HepG2 (cell line): ENCODE measurements at regions not wholly inside any gene's neighbourhood (a gene's known extent, or its start where the extent isn't known, plus 50 kb on each side); places are given as distances from the start of the nearest gene placed in this dataset.

Experiments used
- ATAC-seq: fragments of 200-7000 bp; cut with Tn5 transposase; 3 replicates; pipeline ENCODE4 v1.9.1; 2020; ENCODE audit warnings: mild to moderate bottlenecking, moderate library complexity
- BruUV-seq: library from RNA; stranded (reverse); fragments of 400-500 nt; replicated peaks from 2 replicates; lab custom pipeline; 2021; lab: Mats Ljungman, UMichigan
- CTCF ChIA-PET: fragments of 300-600 bp; formaldehyde crosslinking; extraction: SDS; loops from one replicate; lab custom pipeline; 2021; ENCODE audit warnings: low total read pairs, inconsistent platforms, low intra/inter-chr PET ratio; lab: Yijun Ruan, JAX
- POLR2A ChIA-PET: fragments of 350-600 bp; sonication (Branson Sonifier 250); formaldehyde crosslinking; loops from one replicate; lab custom pipeline; 2020; ENCODE audit warnings: antibody characterized with exemption, inconsistent platforms; lab: Yijun Ruan, JAX
- DNase-seq: peaks from one replicate; pipeline ENCODE4 v3.0.0-alpha.2; 2015; ENCODE audit warnings: low spot score
- FAIRE-seq: peaks from 3 replicates; lab custom pipeline; 2011; peaks lifted over from hg19 to GRCh38; lab: Jason Lieb, UNC
- H2AFZ ChIP-seq: one replicate; pipeline ENCODE4 v1.6.1; 2011; ENCODE audit warnings: low read length, inconsistent platforms
- H3K27ac ChIP-seq: fragments of 300-600 bp; 3 replicates; pipeline ENCODE4 v1.8.0; 2011; ENCODE audit warnings: mixed run types, mild to moderate bottlenecking, mixed read lengths, low read length, inconsistent platforms; ENCODE audit not compliant: insufficient read depth; ENCODE audit errors: extremely low read length
- H3K27me3 ChIP-seq, 2 experiments: fragments of 200-600 bp in 1 of 2; 2 replicates in 1 of 2; 3 replicates in 1 of 2; pipeline versions ENCODE4 v1.6.0 to v1.8.0; 2011; ENCODE audit warnings: low read length in 2 of 2, mild to moderate bottlenecking in 2 of 2, moderate library complexity in 2 of 2, inconsistent platforms in 1 of 2; ENCODE audit not compliant: insufficient read depth in 2 of 2, control insufficient read depth in 1 of 2
- H3K36me3 ChIP-seq, 2 experiments: fragments of 200-600 bp in 1 of 2; replicated peaks in 1 of 2; 2 replicates in 1 of 2; 3 replicates in 1 of 2; pipeline versions ENCODE4 v1.5.1 to v1.8.0; 2011; ENCODE audit warnings: low read length in 2 of 2, inconsistent platforms in 1 of 2; ENCODE audit not compliant: insufficient read depth in 2 of 2, control insufficient read depth in 1 of 2
- H3K4me1 ChIP-seq: 2 replicates; pipeline ENCODE4 v1.5.1; 2012; ENCODE audit warnings: low read length, inconsistent platforms; ENCODE audit not compliant: insufficient read depth
- H3K4me2 ChIP-seq: 2 replicates; pipeline ENCODE4 v1.6.0; 2011; ENCODE audit warnings: low read depth, low read length, inconsistent platforms
- H3K4me3 ChIP-seq, 3 experiments: fragments of 200-600 bp in 1 of 3; sonication (generic), shearing (Covaris generic) in 1 of 3; replicated peaks in 1 of 3; 2 replicates each; pipeline ENCODE4 v1.5.1; 2011 to 2016; ENCODE audit warnings: low read length in 3 of 3, inconsistent platforms in 2 of 3, low read depth in 2 of 3, mild to moderate bottlenecking in 2 of 3, control low read depth in 1 of 3, mixed read lengths in 1 of 3; ENCODE audit not compliant: insufficient read depth in 1 of 3
- H3K79me2 ChIP-seq: one replicate; pipeline ENCODE4 v1.6.1; 2011; ENCODE audit warnings: low read length, inconsistent platforms; ENCODE audit not compliant: insufficient read depth
- H3K9ac ChIP-seq: 2 replicates; pipeline ENCODE4 v1.6.0; 2011; ENCODE audit warnings: mild to moderate bottlenecking, low read depth, low read length, inconsistent platforms; ENCODE audit not compliant: insufficient read depth
- H3K9me3 ChIP-seq: 2 replicates; pipeline ENCODE4 v1.5.1; 2012; ENCODE audit warnings: mild to moderate bottlenecking, low read length
- H4K20me1 ChIP-seq: 2 replicates; pipeline ENCODE4 v1.6.0; 2011; ENCODE audit warnings: inconsistent platforms, mild to moderate bottlenecking, low read length, moderate library complexity; ENCODE audit not compliant: insufficient read depth
- BCL6 ChIP-seq: IDR thresholded peaks from 2 replicates; pipeline ENCODE4 v1.6.1; 2016; ENCODE audit warnings: missing genetic modification reagents, missing compliant biosample characterization
- EZH2 ChIP-seq: conservative IDR thresholded peaks from 2 replicates; pipeline ENCODE4 v1.6.1; 2012; ENCODE audit warnings: mild to moderate bottlenecking, low read depth, low read length, moderate library complexity
- HMGA1 ChIP-seq: sonication (generic); formaldehyde crosslinking; conservative IDR thresholded peaks from 2 replicates; pipeline ENCODE4 v1.4.0; 2020; ENCODE audit warnings: missing genetic modification reagents
- HOXA9 ChIP-seq: sonication (generic); formaldehyde crosslinking; IDR thresholded peaks from 2 replicates; pipeline ENCODE4 v1.8.1; 2022; ENCODE audit warnings: missing genetic modification reagents, mild to moderate bottlenecking, moderate library complexity, borderline replicate concordance
- KDM4B ChIP-seq: sonication (generic); formaldehyde crosslinking; IDR thresholded peaks from 2 replicates; pipeline ENCODE4 v1.4.0; 2020; ENCODE audit warnings: missing genetic modification reagents
- MEF2D ChIP-seq: sonication (generic); formaldehyde crosslinking; IDR thresholded peaks from 2 replicates; pipeline ENCODE4 v1.5.1; 2020; ENCODE audit warnings: mild to moderate bottlenecking, missing genetic modification reagents
- MXD4 ChIP-seq: IDR thresholded peaks from 2 replicates; pipeline ENCODE4 v1.6.1; 2016; ENCODE audit warnings: mild to moderate bottlenecking, missing biosample characterization, missing genetic modification reagents
- RORA ChIP-seq: sonication (generic); formaldehyde crosslinking; IDR thresholded peaks from 2 replicates; pipeline ENCODE4 v1.5.0; 2020; ENCODE audit warnings: mild to moderate bottlenecking, missing genetic modification reagents, moderate library complexity
- SALL2 ChIP-seq: sonication (generic); formaldehyde crosslinking; IDR thresholded peaks from 2 replicates; pipeline ENCODE4 v1.8.1; 2023; ENCODE audit warnings: mild to moderate bottlenecking, missing genetic modification reagents, inconsistent platforms
- YEATS4 ChIP-seq: sonication (generic); formaldehyde crosslinking; IDR thresholded peaks from 2 replicates; pipeline ENCODE4 v1.4.0; 2020; ENCODE audit warnings: missing genetic modification reagents, borderline replicate concordance
- ZNF101 ChIP-seq: sonication (generic); formaldehyde crosslinking; IDR thresholded peaks from 2 replicates; pipeline ENCODE4 v1.4.0; 2020; ENCODE audit warnings: mild to moderate bottlenecking, low read depth, missing genetic modification reagents, borderline replicate concordance
- ZNF20 ChIP-seq: sonication (generic); formaldehyde crosslinking; IDR thresholded peaks from 2 replicates; pipeline ENCODE4 v1.4.0; 2020; ENCODE audit warnings: mild to moderate bottlenecking, moderate library complexity, missing genetic modification reagents
- ZNF251 ChIP-seq: sonication (generic); formaldehyde crosslinking; IDR thresholded peaks from 2 replicates; pipeline ENCODE4 v1.9.0; 2021; ENCODE audit warnings: mild to moderate bottlenecking, missing genetic modification reagents
- ZNF274 ChIP-seq: sonication (generic); formaldehyde crosslinking; IDR thresholded peaks from 2 replicates; pipeline ENCODE4 v1.5.1; 2020; ENCODE audit warnings: mild to moderate bottlenecking, missing genetic modification reagents
- ZNF432 ChIP-seq: sonication (generic); formaldehyde crosslinking; IDR thresholded peaks from 2 replicates; pipeline ENCODE4 v1.5.0; 2020; ENCODE audit warnings: missing genetic modification reagents, mild to moderate bottlenecking, borderline replicate concordance
- ZNF468 ChIP-seq: sonication (generic); formaldehyde crosslinking; IDR thresholded peaks from 2 replicates; pipeline ENCODE4 v1.8.0; 2022; ENCODE audit warnings: mild to moderate bottlenecking, moderate library complexity, missing genetic modification reagents
- ZNF619 ChIP-seq: sonication (generic); formaldehyde crosslinking; IDR thresholded peaks from 2 replicates; pipeline ENCODE4 v1.4.0; 2020; ENCODE audit warnings: mild to moderate bottlenecking, missing genetic modification reagents
- ZNF652 ChIP-seq: IDR thresholded peaks from 2 replicates; pipeline ENCODE4 v1.6.1; 2016; ENCODE audit warnings: low read depth, borderline replicate concordance
- ZNF75D ChIP-seq: sonication (generic); formaldehyde crosslinking; IDR thresholded peaks from 2 replicates; pipeline ENCODE4 v1.8.1; 2023; ENCODE audit warnings: missing genetic modification reagents, mild to moderate bottlenecking, borderline replicate concordance
- ZNF790 ChIP-seq: sonication (generic); formaldehyde crosslinking; IDR thresholded peaks from 2 replicates; pipeline ENCODE4 v1.8.0; 2022; ENCODE audit warnings: missing genetic modification reagents, mild to moderate bottlenecking, borderline replicate concordance
- ZSCAN22 ChIP-seq: sonication (generic); formaldehyde crosslinking; IDR thresholded peaks from 2 replicates; pipeline ENCODE4 v1.4.0; 2020; ENCODE audit warnings: mild to moderate bottlenecking, missing genetic modification reagents
- WGBS: methylation state at CpG from one replicate; pipeline ENCODE4 v1.1.6; 2017; ENCODE audit warnings: low lambda C conversion rate; 5-methylcytosine and 5-hydroxymethylcytosine counted together
- in situ Hi-C: cut with HindIII; loops from 2 replicates; pipeline ENCODE4 v1.10.0; 2017; ENCODE audit warnings: low pct_unique_long_range_greater_than_20kb; ENCODE audit not compliant: extremely low pct_ligation_motif_present
- intact Hi-C: fragments of 100-400 bp; cut with micrococcal nuclease; formaldehyde crosslinking; loops from one replicate; pipeline ENCODE4 v1.10.0; 2022; ENCODE audit not compliant: unreplicated experiment
- TF ChIP-seq, protein P1 (sequence below): sonication (generic); formaldehyde crosslinking; IDR thresholded peaks from 2 replicates; pipeline ENCODE4 v1.8.1; 2023; ENCODE audit warnings: mild to moderate bottlenecking, missing genetic modification reagents
- TF ChIP-seq, protein P2 (sequence below): sonication (generic); formaldehyde crosslinking; IDR thresholded peaks from 2 replicates; pipeline ENCODE4 v1.5.0; 2020; ENCODE audit warnings: mild to moderate bottlenecking, low read depth, missing genetic modification reagents, borderline replicate concordance

- H3K36me3 ChIP-seq: no peaks in the 10 kb centered on the region
- BruUV-seq: no TSS peak
- H2AFZ ChIP-seq: no peak overlapping the region
Observed at GRCh38 chrX:127457161-127457560, 595.0 kb downstream of the ACTRT1 start.

DNA sequence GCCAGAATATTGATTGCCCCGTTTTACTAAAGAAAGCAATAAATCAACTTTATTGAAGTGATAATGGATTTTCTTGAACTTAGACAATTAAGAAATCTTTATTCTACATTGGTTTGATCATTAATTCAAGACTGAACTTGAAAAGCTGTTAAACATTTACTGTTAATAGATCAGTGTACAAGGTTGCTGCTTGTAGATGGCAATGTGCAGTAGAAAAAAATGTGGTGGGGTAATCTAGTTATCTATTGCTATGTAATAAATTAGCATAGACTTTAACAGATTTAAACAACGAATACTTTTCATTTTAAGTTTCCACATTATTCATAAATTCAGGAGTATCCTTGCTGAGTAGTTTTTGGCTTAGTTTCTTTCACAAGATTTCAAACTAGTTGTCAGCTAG, 612.5 kb downstream of the ACTRT1 start:
- Histone ChIP-seq H4K20me1 (no peaks in the 10 kb centered on the region), H3K4me3 (no peak overlapping the region), H3K79me2 (no peaks in the 10 kb centered on the region), H3K27ac (no peak overlapping the region), H2AFZ (no peak overlapping the region), H3K27me3 (no peaks in the 10 kb centered on the region), H3K4me2 (no peak overlapping the region), H3K36me3 (no peaks in the 10 kb centered on the region), H3K9me3 (peaks cover 8% of the 10 kb centered on the region; the same call in 1 of the 2 replicates), H3K9ac (no peak overlapping the region), H3K4me1 (no peaks in the 10 kb centered on the region)
- WGBS: 0% methylated on average over 2 of the region's 2 CpGs
- DNase-seq: no peak
- intact Hi-C loops: no loop called here
- CTCF ChIA-PET: no interaction called here
- BruUV-seq: no TSS peak
- POLR2A ChIA-PET: no interaction called here
- in situ Hi-C loops: no loop called here
- ATAC-seq: no peak
- no peak for FAIRE-seq
- no peak for TF ChIP-seq MXD4 (CRISPR knock-in tag)
- no peak for TF ChIP-seq HMGA1 (CRISPR knock-in tag)
- no peak for TF ChIP-seq HOXA9 (CRISPR knock-in tag)
- TF ChIP-seq ZNF468 (CRISPR knock-in tag): no peak
- no peak for TF ChIP-seq ZSCAN22 (CRISPR knock-in tag)
- TF ChIP-seq EZH2: no peak
- no peak for TF ChIP-seq ZNF251 (CRISPR knock-in tag)
- TF ChIP-seq ZNF619 (CRISPR knock-in tag): no peak
- TF ChIP-seq, protein P1, sequence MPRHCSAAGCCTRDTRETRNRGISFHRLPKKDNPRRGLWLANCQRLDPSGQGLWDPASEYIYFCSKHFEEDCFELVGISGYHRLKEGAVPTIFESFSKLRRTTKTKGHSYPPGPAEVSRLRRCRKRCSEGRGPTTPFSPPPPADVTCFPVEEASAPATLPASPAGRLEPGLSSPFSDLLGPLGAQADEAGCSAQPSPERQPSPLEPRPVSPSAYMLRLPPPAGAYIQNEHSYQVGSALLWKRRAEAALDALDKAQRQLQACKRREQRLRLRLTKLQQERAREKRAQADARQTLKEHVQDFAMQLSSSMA: no peak
- no peak for TF ChIP-seq KDM4B (CRISPR knock-in tag)

More at GRCh38 chrX:127457161-127457560, 595.0 kb downstream of the ACTRT1 start:
- TF ChIP-seq YEATS4 (CRISPR knock-in tag) (no peak), ZNF790 (CRISPR knock-in tag) (no peak), ZNF20 (CRISPR knock-in tag) (no peak), MEF2D (CRISPR knock-in tag) (no peak), ZNF75D (CRISPR knock-in tag) (no peak), ZNF652 (CRISPR knock-in tag) (no peak), ZNF101 (CRISPR knock-in tag) (no peak), RORA (no peak), ZNF432 (CRISPR knock-in tag) (no peak), BCL6 (CRISPR knock-in tag) (no peak), SALL2 (no peak), ZNF274 (CRISPR knock-in tag) (no peak)
- TF ChIP-seq, protein P2, sequence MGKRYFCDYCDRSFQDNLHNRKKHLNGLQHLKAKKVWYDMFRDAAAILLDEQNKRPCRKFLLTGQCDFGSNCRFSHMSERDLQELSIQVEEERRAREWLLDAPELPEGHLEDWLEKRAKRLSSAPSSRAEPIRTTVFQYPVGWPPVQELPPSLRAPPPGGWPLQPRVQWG (CRISPR knock-in tag): no peak
- TF ChIP-seq, all 625 proteins: peak for 0
- DNase-seq: no peak
- no peak overlapping the region for H3K4me3 ChIP-seq
- peaks cover 23% of the 10 kb centered on the region; the same call in 1 of the 2 replicates for H3K9me3 ChIP-seq
- ChIA-PET POLR2A (no interaction called here), CTCF (no interaction called here)
- in situ Hi-C loops: no loop called here
- no peak overlapping the region for H3K9ac ChIP-seq
- H3K4me2 ChIP-seq: no peak overlapping the region
- no peaks in the 10 kb centered on the region for H4K20me1 ChIP-seq
- FAIRE-seq: no peak
- H3K4me1 ChIP-seq: no peaks in the 10 kb centered on the region
- no peak overlapping the region for H3K27ac ChIP-seq
- H3K79me2 ChIP-seq: no peaks in the 10 kb centered on the region
- no peak for ATAC-seq
- H3K27me3 ChIP-seq: no peaks in the 10 kb centered on the region
- intact Hi-C loops: no loop called here
